HCT116 (cell line): ENCODE measurements at regions not wholly inside any gene's neighbourhood (a gene's known extent, or its start where the extent isn't known, plus 50 kb on each side); places are given as distances from the start of the nearest gene placed in this dataset.

Experiments
- ATAC-seq: fragments of 200-7000 bp; cut with Tn5 transposase; 2 replicates; pipeline ENCODE4 v1.9.1; 2020; ENCODE audit warnings: mild to moderate bottlenecking, moderate library complexity
- BruUV-seq: library from RNA; stranded (reverse); fragments of 400-500 nt; replicated peaks from 2 replicates; lab custom pipeline; 2021; lab: Mats Ljungman, UMichigan
- CTCF ChIA-PET: fragments of 300-600 bp; sonication (Branson Sonifier 250); formaldehyde crosslinking; loops from one replicate; lab custom pipeline; 2021; ENCODE audit warnings: antibody characterized with exemption; lab: Charles Lee
- POLR2A ChIA-PET: fragments of 300-600, 350-600 bp; sonication (Branson Sonifier 250); formaldehyde crosslinking; loops from one replicate; lab custom pipeline; 2021; ENCODE audit warnings: antibody characterized with exemption; lab: Charles Lee
- RAD21 ChIA-PET, 2 experiments: fragments of 300-600 bp; sonication (Branson Sonifier 250); formaldehyde crosslinking; loops; one replicate each; lab custom pipeline; 2023; ENCODE audit warnings: low total read pairs in 2 of 2; ENCODE audit not compliant: uncharacterized antibody in 2 of 2, unreplicated experiment in 2 of 2, low non-redundant PET in 1 of 2; lab: Charles Lee
- DNase-seq: peaks from one replicate; pipeline ENCODE4 v3.0.0-alpha.2; 2010; ENCODE audit warnings: low read depth, low spot score
- H2AFZ ChIP-seq: fragments of 200-600 bp; shearing (Covaris generic), sonication (generic); 2 replicates; pipeline ENCODE4 v1.6.1; 2017; ENCODE audit warnings: low read depth, mixed run types, mixed read lengths, antibody characterized with exemption, low read length; ENCODE audit not compliant: poor library complexity, severe bottlenecking
- H3K27ac ChIP-seq: 2 replicates; pipeline ENCODE4 v1.5.1; 2012; ENCODE audit warnings: low read depth, low read length
- H3K27me3 ChIP-seq: fragments of 200-600 bp; sonication (generic); 2 replicates; pipeline ENCODE4 v1.6.1; 2016; ENCODE audit warnings: mixed run types, low read length, mixed read lengths; ENCODE audit not compliant: insufficient read depth
- H3K36me3 ChIP-seq, 2 experiments: fragments of 200-500 bp in 1 of 2; fragments of 200-600 bp in 1 of 2; sonication (Bioruptor generic) in 1 of 2; sonication (generic) in 1 of 2; 2 replicates each; pipeline versions ENCODE4 v1.5.1 to v1.6.1; 2014 to 2016; ENCODE audit warnings: low read length in 2 of 2, inconsistent platforms in 1 of 2, mixed read lengths in 1 of 2, mixed run types in 1 of 2; ENCODE audit not compliant: insufficient read depth in 2 of 2, control insufficient read depth in 1 of 2
- H3K4me1 ChIP-seq, 2 experiments: fragments of 200-600 bp in 1 of 2; sonication (generic) in 1 of 2; 2 replicates each; pipeline versions ENCODE4 v1.5.1 to v1.6.1; 2012 to 2017; ENCODE audit warnings: low read length in 2 of 2, inconsistent platforms in 1 of 2, mild to moderate bottlenecking in 1 of 2, mixed read lengths in 1 of 2, mixed run types in 1 of 2, moderate library complexity in 1 of 2; ENCODE audit not compliant: insufficient read depth in 2 of 2, control insufficient read depth in 1 of 2
- H3K4me2 ChIP-seq: fragments of 200-600 bp; sonication (generic); 2 replicates; pipeline ENCODE4 v1.6.1; 2017; ENCODE audit warnings: mixed run types, low read length, mixed read lengths
- H3K4me3 ChIP-seq, 2 experiments: fragments of 200-600 bp in 1 of 2; sonication (generic) in 1 of 2; replicated peaks in 1 of 2; 2 replicates each; pipeline ENCODE4 v1.5.1; 2011 to 2016; ENCODE audit warnings: low read length in 2 of 2, control low read depth in 1 of 2, low read depth in 1 of 2, mild to moderate bottlenecking in 1 of 2, mixed read lengths in 1 of 2, mixed run types in 1 of 2
- H3K79me2 ChIP-seq: fragments of 200-600 bp; sonication (generic); 2 replicates; pipeline ENCODE4 v1.6.1; 2017; ENCODE audit warnings: mild to moderate bottlenecking, mixed run types, low read length, moderate library complexity, mixed read lengths; ENCODE audit not compliant: insufficient read depth
- H3K9ac ChIP-seq: fragments of 200-600 bp; sonication (generic); 2 replicates; pipeline ENCODE4 v1.6.1; 2016; ENCODE audit warnings: low read length, mixed read lengths
- H3K9me2 ChIP-seq: fragments of 200-600 bp; sonication (generic), shearing (Covaris generic); 2 replicates; pipeline ENCODE4 v1.6.1; 2017; ENCODE audit warnings: mixed run types, mild to moderate bottlenecking, moderate library complexity; ENCODE audit not compliant: insufficient read depth
- H3K9me3 ChIP-seq, 2 experiments: fragments of 200-500 bp in 1 of 2; fragments of 200-600 bp in 1 of 2; sonication (Bioruptor generic) in 1 of 2; sonication (generic) in 1 of 2; 2 replicates each; pipeline ENCODE4 v1.6.1; 2014 to 2017; ENCODE audit warnings: low read length in 2 of 2, mixed read lengths in 2 of 2, inconsistent platforms in 1 of 2, low read depth in 1 of 2, mild to moderate bottlenecking in 1 of 2, mixed run types in 1 of 2, moderate library complexity in 1 of 2; ENCODE audit not compliant: control insufficient read depth in 1 of 2, insufficient read depth in 1 of 2
- H4K20me1 ChIP-seq: fragments of 200-600 bp; sonication (generic), shearing (Covaris generic); 2 replicates; pipeline ENCODE4 v1.6.1; 2017; ENCODE audit warnings: mixed run types, mild to moderate bottlenecking, moderate library complexity; ENCODE audit not compliant: insufficient read depth
- ATF3 ChIP-seq: IDR thresholded peaks from 2 replicates; pipeline ENCODE4 v1.6.1; 2012
- CBX3 ChIP-seq: IDR thresholded peaks from 2 replicates; pipeline ENCODE4 v1.6.1; 2012; ENCODE audit warnings: low read depth
- CTCF ChIP-seq, 3 experiments: fragments of 200-600 bp in 1 of 3; sonication (generic) in 1 of 3; IDR thresholded peaks in 2 of 3; conservative IDR thresholded peaks in 1 of 3; 2 replicates each; pipeline ENCODE4 v1.5.1; 2012 to 2017; ENCODE audit warnings: low read depth in 2 of 3, low read length in 2 of 3, antibody characterized with exemption in 1 of 3, borderline replicate concordance in 1 of 3, control low read depth in 1 of 3, mild to moderate bottlenecking in 1 of 3, mixed read lengths in 1 of 3, mixed run types in 1 of 3, moderate library complexity in 1 of 3; ENCODE audit not compliant: insufficient read depth in 1 of 3
- EGR1 ChIP-seq: IDR thresholded peaks from 2 replicates; pipeline ENCODE4 v1.6.1; 2012; ENCODE audit warnings: low read depth
- EZH2 ChIP-seq: fragments of 200-600 bp; sonication (generic); IDR thresholded peaks from 2 replicates; pipeline ENCODE4 v1.6.1; 2017; ENCODE audit warnings: antibody characterized with exemption, mixed run types
- EZH2phosphoT487 ChIP-seq: fragments of 200-600 bp; IDR thresholded peaks from 2 replicates; pipeline ENCODE4 v1.6.1; 2018; ENCODE audit warnings: antibody characterized with exemption, borderline replicate concordance
- FOSL1 ChIP-seq: IDR thresholded peaks from 2 replicates; pipeline ENCODE4 v1.6.1; 2012; ENCODE audit warnings: low read depth
- JUND ChIP-seq: IDR thresholded peaks from 2 replicates; pipeline ENCODE4 v1.6.1; 2012
- POLR2A ChIP-seq: IDR thresholded peaks from 2 replicates; pipeline ENCODE4 v1.7.0; 2011; ENCODE audit warnings: borderline replicate concordance; ENCODE audit not compliant: insufficient read depth, insufficient read length; ENCODE audit errors: extremely low read depth
- REST ChIP-seq: IDR thresholded peaks from 2 replicates; pipeline ENCODE4 v1.6.1; 2012; ENCODE audit warnings: low read depth
- SP1 ChIP-seq: IDR thresholded peaks from 2 replicates; pipeline ENCODE4 v1.6.1; 2012; ENCODE audit warnings: low read depth
- SRF ChIP-seq: IDR thresholded peaks from 2 replicates; pipeline ENCODE4 v1.6.1; 2012; ENCODE audit warnings: low read depth
- YY1 ChIP-seq: IDR thresholded peaks from 2 replicates; pipeline ENCODE4 v1.6.1; 2011; ENCODE audit warnings: low read length, low read depth, moderate library complexity, mild to moderate bottlenecking; ENCODE audit not compliant: insufficient replicate concordance; ENCODE audit errors: extremely low read depth
- ZBTB33 ChIP-seq: IDR thresholded peaks from 2 replicates; pipeline ENCODE4 v1.6.1; 2011; ENCODE audit warnings: mild to moderate bottlenecking, low read length, moderate library complexity; ENCODE audit not compliant: insufficient replicate concordance; ENCODE audit errors: extremely low read depth
- ZFX ChIP-seq: fragments of 450-650 bp; IDR thresholded peaks from 2 replicates; pipeline ENCODE4 v1.6.1; 2017
- ZNF274 ChIP-seq: fragments of 200-500 bp; sonication (Bioruptor generic); IDR thresholded peaks from 2 replicates; pipeline ENCODE4 v1.6.1; 2014; ENCODE audit warnings: mild to moderate bottlenecking, low read depth, low read length, inconsistent platforms
- intact Hi-C: fragments of 100-400 bp; cut with micrococcal nuclease; formaldehyde crosslinking; loops from 2 replicates; pipeline ENCODE4 v1.10.0; 2022

DNA sequence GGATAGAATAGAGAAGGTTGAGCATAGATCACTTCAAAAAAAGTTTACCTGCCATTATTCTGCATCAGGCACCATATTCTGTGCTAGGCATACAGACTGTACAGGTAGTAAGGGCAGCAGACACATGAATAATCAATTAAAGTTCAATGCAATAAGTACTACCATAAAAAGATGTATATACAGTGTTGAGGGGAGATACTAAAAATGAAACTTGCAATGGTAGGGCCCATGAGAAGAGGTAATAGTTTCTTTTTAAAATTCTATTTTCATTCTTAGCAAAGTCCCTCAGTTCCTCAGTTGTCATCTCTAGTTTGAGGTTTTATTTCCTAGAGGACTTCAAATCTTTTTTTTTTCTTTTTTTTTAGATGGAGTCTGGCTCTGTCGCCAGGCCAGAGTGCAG, 819.9 kb downstream of the FAM181B start:
- no peak overlapping the region for H3K4me3 ChIP-seq
- no peaks in the 10 kb centered on the region for H3K9me2 ChIP-seq
- H2AFZ ChIP-seq: no peak overlapping the region
- no TSS peak for BruUV-seq
- H3K36me3 ChIP-seq: no peaks in the 10 kb centered on the region
- no peak overlapping the region for H3K27ac ChIP-seq
- peaks cover 0 to 9% of the 10 kb centered on the region in 2 experiments for H3K9me3 ChIP-seq
- no peaks in the 10 kb centered on the region for H4K20me1 ChIP-seq
- H3K9ac ChIP-seq: no peak overlapping the region
- H3K27me3 ChIP-seq: no peaks in the 10 kb centered on the region
- CTCF ChIA-PET: no interaction called here
- H3K4me1 ChIP-seq: no peaks in the 10 kb centered on the region
- intact Hi-C loops: no loop called here
- TF ChIP-seq FOSL1 (no peak), CTCF (IDR thresholded peaks at IDR 0.05 in 2 of 3, conservative IDR thresholded peaks at IDR 0.05 in 1 of 3; ENCODE audit: borderline replicate concordance in 1 of 3, insufficient read depth in 1 of 3, low read depth in 2 of 3, low read length in 2 of 3) (no peak), YY1 (no peak), ZNF274 (no peak), EGR1 (no peak), ATF3 (no peak), POLR2A (no peak), SRF (no peak), SP1 (no peak), ZBTB33 (no peak), CBX3 (no peak), EZH2phosphoT487 (no peak), EZH2 (no peak), ZFX (no peak), REST (no peak), JUND (no peak)
- TF ChIP-seq, all 23 proteins: peak for 0
- H3K79me2 ChIP-seq: no peaks in the 10 kb centered on the region
- ATAC-seq (no peak), DNase-seq (no peak)
- ChIA-PET RAD21 (no interaction called here), POLR2A (no interaction called here)
- no peak overlapping the region for H3K4me2 ChIP-seq
